Natural killer cell (primary cell): ENCODE measurements at regions not wholly inside any gene's neighbourhood (a gene's known extent, or its start where the extent isn't known, plus 50 kb on each side); places are given as distances from the start of the nearest gene placed in this dataset.

ENCODE experiments used
- ATAC-seq, 3 donors: fragments of 150-1000 bp in 2 of 3; fragments of 200-7000 bp in 1 of 3; cut with Tn5 transposase; 1 replicate in 1 of 3; 2 replicates in 2 of 3; pipeline ENCODE4 v1.10.0; 2021; ENCODE audit warnings: mild to moderate bottlenecking in 2 of 3, moderate library complexity in 2 of 3
- DNase-seq, 2 donors: peaks; one replicate each; pipeline versions ENCODE4 v3.0.0 to v3.0.0-alpha.2; 2013 to 2021; ENCODE audit warnings: mixed read lengths in 1 of 2
- H3K27ac ChIP-seq: one replicate; pipeline ENCODE4 v1.5.1; 2013; ENCODE audit warnings: mild to moderate bottlenecking, low read length
- H3K27me3 ChIP-seq: one replicate; pipeline ENCODE4 v1.6.1; 2013; ENCODE audit warnings: low read length; ENCODE audit not compliant: control insufficient read depth, insufficient read depth
- H3K36me3 ChIP-seq: one replicate; pipeline ENCODE4 v1.6.1; 2013; ENCODE audit warnings: low read length; ENCODE audit not compliant: control insufficient read depth, insufficient read depth
- H3K4me1 ChIP-seq: one replicate; pipeline ENCODE4 v1.6.1; 2013; ENCODE audit warnings: low read length; ENCODE audit not compliant: control insufficient read depth, insufficient read depth
- H3K4me3 ChIP-seq: one replicate; pipeline ENCODE4 v1.5.1; 2013; ENCODE audit warnings: low read length
- H3K9me3 ChIP-seq: one replicate; pipeline ENCODE4 v1.6.1; 2013; ENCODE audit warnings: low read length; ENCODE audit not compliant: control insufficient read depth, insufficient read depth
- H3K27ac Mint-ChIP-seq, 2 donors: one replicate each; pipeline ENCODE4 v1.8.0; 2022; ENCODE audit warnings: mild to moderate bottlenecking in 2 of 2, mixed read lengths in 2 of 2, moderate library complexity in 1 of 2
- H3K27me3 Mint-ChIP-seq, 2 donors: one replicate each; pipeline ENCODE4 v1.8.0; 2022; ENCODE audit warnings: low read depth in 2 of 2, mixed read lengths in 2 of 2
- H3K36me3 Mint-ChIP-seq: one replicate; pipeline ENCODE4 v1.8.0; 2022; ENCODE audit warnings: mixed read lengths
- H3K4me1 Mint-ChIP-seq, 2 donors: one replicate each; pipeline ENCODE4 v1.8.0; 2022; ENCODE audit warnings: mixed read lengths in 2 of 2
- H3K4me3 Mint-ChIP-seq: one replicate; pipeline ENCODE4 v1.8.0; 2022; ENCODE audit warnings: mild to moderate bottlenecking, moderate library complexity, mixed read lengths
- H3K9me3 Mint-ChIP-seq, 2 donors: one replicate each; pipeline ENCODE4 v1.8.0; 2022; ENCODE audit warnings: mixed read lengths in 2 of 2
- whole genome bisulfite sequencing: methylation state at CpG from one replicate; pipeline ENCODE4 v1.1.7; 2013; ENCODE audit warnings: missing lambda C conversion rate; ENCODE audit not compliant: insufficient coverage; 5-methylcytosine and 5-hydroxymethylcytosine counted together
- intact Hi-C: fragments of 100-400 bp; cut with micrococcal nuclease; formaldehyde crosslinking; loops from one replicate; pipeline ENCODE4 v1.14.2; 2022
- TF ChIP-seq, protein P1 (sequence below): fragments of 200-600 bp; IDR thresholded peaks from one replicate; pipeline ENCODE4 v1.8.0; 2022; ENCODE audit warnings: antibody characterized with exemption

DNA sequence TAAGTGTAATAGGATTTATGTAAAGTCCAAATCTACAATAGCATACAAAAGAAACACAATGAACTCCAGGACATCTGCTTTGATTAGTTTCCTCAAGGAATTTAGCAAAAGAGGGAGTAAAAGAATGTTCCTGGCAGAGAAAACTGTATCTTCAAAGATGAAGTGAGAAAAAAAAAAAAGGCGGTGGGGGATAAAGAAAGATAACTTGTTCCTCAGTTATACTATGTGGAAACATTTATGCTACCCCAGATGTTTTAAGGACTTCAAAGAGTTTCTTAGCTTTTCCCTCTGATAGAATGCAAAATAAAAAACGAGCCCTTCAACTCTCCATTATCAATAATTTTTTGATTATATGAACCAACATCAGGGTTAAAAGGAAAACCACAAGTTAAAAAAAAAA, 908.9 kb upstream of the ADGRL2 start:
- H3K27ac ChIP-seq = no peak overlapping the region
- no peak overlapping the region for H3K27ac Mint-ChIP-seq
- TF ChIP-seq, protein P1, sequence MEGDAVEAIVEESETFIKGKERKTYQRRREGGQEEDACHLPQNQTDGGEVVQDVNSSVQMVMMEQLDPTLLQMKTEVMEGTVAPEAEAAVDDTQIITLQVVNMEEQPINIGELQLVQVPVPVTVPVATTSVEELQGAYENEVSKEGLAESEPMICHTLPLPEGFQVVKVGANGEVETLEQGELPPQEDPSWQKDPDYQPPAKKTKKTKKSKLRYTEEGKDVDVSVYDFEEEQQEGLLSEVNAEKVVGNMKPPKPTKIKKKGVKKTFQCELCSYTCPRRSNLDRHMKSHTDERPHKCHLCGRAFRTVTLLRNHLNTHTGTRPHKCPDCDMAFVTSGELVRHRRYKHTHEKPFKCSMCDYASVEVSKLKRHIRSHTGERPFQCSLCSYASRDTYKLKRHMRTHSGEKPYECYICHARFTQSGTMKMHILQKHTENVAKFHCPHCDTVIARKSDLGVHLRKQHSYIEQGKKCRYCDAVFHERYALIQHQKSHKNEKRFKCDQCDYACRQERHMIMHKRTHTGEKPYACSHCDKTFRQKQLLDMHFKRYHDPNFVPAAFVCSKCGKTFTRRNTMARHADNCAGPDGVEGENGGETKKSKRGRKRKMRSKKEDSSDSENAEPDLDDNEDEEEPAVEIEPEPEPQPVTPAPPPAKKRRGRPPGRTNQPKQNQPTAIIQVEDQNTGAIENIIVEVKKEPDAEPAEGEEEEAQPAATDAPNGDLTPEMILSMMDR = no peak
- H3K4me3 ChIP-seq = no peak overlapping the region
- peaks cover 9 to 10% of the 10 kb centered on the region in 2 donors for H3K9me3 Mint-ChIP-seq
- H3K9me3 ChIP-seq = no peaks in the 10 kb centered on the region
- no peaks in the 10 kb centered on the region for H3K27me3 Mint-ChIP-seq
- no CpG with 5 or more reads among the region's 2 CpGs for WGBS
- intact Hi-C loops = no loop called here
- DNase-seq (no peak), ATAC-seq (no peak)
- no peaks in the 10 kb centered on the region for H3K36me3 Mint-ChIP-seq
- H3K27me3 ChIP-seq = no peaks in the 10 kb centered on the region
- no peak overlapping the region for H3K4me3 Mint-ChIP-seq
- no peaks in the 10 kb centered on the region for H3K36me3 ChIP-seq
- H3K4me1 Mint-ChIP-seq = peaks cover 5 to 6% of the 10 kb centered on the region in 2 donors
- no peaks in the 10 kb centered on the region for H3K4me1 ChIP-seq

DNA sequence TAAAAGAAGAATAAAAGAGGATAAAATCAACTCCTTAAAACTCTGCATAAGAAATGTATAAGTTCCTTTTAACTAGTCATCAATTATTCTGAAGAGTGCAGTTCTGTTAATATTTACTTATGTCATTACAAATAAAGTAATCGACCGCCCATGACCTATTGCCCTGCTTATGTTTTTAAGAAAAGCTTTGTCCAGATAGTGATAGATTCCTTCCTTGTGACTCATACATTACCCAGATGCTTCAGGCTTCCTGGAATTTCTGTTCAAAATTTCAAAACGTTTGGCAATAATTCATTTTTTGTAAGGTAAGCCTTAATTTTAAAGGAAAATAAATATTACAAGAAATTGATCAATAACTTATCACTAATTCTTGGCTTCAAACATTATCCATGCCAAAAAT, 918.2 kb upstream of the ADGRL2 start:
- WGBS = 100% methylated on average over 1 of the region's 3 CpGs
- H3K36me3 Mint-ChIP-seq = no peaks in the 10 kb centered on the region
- no peak for ATAC-seq

DNA sequence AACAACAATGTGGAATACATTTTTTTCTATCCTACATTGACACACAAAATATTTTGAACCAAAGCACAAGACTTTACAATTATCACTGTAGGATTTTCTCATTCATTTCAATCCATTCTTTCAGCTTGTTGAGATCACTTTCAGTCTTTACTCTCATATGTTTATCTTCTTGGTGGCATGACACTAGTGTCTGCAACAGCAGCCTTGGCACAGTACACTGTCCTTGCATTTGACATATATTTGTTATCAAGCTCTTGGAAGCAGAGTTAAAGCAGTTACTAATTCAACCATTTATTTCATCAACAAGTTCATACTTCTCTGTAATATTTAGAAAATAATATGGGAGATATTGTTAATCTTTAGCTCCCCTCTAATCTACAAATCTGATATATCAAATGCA, 922.4 kb upstream of the ADGRL2 start:
- no peak for ATAC-seq
- no peaks in the 10 kb centered on the region for H3K36me3 Mint-ChIP-seq
- H3K27me3 ChIP-seq = no peaks in the 10 kb centered on the region

More for the DNA sequence above, 918.2 kb upstream of the ADGRL2 start:
- Mint-ChIP-seq H3K4me3 (no peak overlapping the region), H3K4me1 (no peaks in the 10 kb centered on the region), H3K9me3 (peaks cover 13 to 15% of the 10 kb centered on the region in 2 donors), H3K27ac (no peak overlapping the region), H3K27me3 (no peaks in the 10 kb centered on the region)
- TF ChIP-seq, protein P1 = no peak
- intact Hi-C loops = no loop called here
- DNase-seq = no peak
- Histone ChIP-seq H3K4me1 (no peaks in the 10 kb centered on the region), H3K36me3 (no peaks in the 10 kb centered on the region), H3K4me3 (no peak overlapping the region), H3K27ac (no peak overlapping the region), H3K9me3 (no peaks in the 10 kb centered on the region), H3K27me3 (no peaks in the 10 kb centered on the region)

DNA sequence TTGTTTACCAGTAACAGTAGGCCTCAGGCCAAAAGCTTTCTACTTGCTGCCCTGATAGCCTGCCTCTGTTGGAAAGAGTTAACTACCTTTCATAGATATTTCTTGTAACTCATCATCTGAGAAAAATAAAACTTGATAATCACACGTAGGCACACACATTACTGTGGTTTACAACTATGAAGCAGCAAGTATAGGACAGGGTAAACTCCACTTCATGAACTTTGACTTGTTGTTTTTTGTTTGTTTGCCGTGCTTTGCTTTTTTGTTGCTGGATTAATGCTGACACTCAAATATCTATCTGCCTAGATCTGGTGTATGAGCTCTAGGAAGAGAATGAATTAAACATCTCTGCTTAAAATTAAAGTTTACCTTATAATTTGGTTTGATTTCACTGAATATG, 924.7 kb upstream of the ADGRL2 start:
- Histone ChIP-seq H3K4me1 (no peaks in the 10 kb centered on the region), H3K27me3 (no peaks in the 10 kb centered on the region), H3K27ac (no peak overlapping the region), H3K4me3 (no peak overlapping the region), H3K9me3 (no peaks in the 10 kb centered on the region), H3K36me3 (no peaks in the 10 kb centered on the region)
- WGBS = 95% methylated on average over 2 of the region's 2 CpGs
- Mint-ChIP-seq H3K27me3 (no peaks in the 10 kb centered on the region), H3K9me3 (peaks cover 9 to 10% of the 10 kb centered on the region in 2 donors), H3K4me3 (no peak overlapping the region), H3K27ac (no peak overlapping the region), H3K4me1 (no peaks in the 10 kb centered on the region), H3K36me3 (no peaks in the 10 kb centered on the region)
- DNase-seq (no peak), ATAC-seq (no peak)
- TF ChIP-seq, protein P1 = no peak
- intact Hi-C loops = no loop called here

More for the DNA sequence above, 922.4 kb upstream of the ADGRL2 start:
- Histone ChIP-seq H3K36me3 (no peaks in the 10 kb centered on the region), H3K4me3 (no peak overlapping the region), H3K27ac (no peak overlapping the region), H3K9me3 (no peaks in the 10 kb centered on the region), H3K4me1 (no peaks in the 10 kb centered on the region)
- Mint-ChIP-seq H3K27me3 (no peaks in the 10 kb centered on the region), H3K9me3 (peaks cover 10 to 13% of the 10 kb centered on the region in 2 donors), H3K27ac (no peak overlapping the region), H3K4me3 (no peak overlapping the region), H3K4me1 (no peaks in the 10 kb centered on the region)
- TF ChIP-seq, protein P1 = no peak
- intact Hi-C loops = no loop called here
- no peak for DNase-seq
